Neural progenitor cell (in vitro differentiated cells): ENCODE measurements at regions not wholly inside any gene's neighbourhood (a gene's known extent, or its start where the extent isn't known, plus 50 kb on each side); places are given as distances from the start of the nearest gene placed in this dataset.

ENCODE experiments used
- CTCF ChIP-seq: fragments of 200-600 bp; sonication (generic); IDR thresholded peaks from 2 replicates; pipeline ENCODE4 v1.5.1; 2017; ENCODE audit warnings: antibody characterized with exemption, mild to moderate bottlenecking
- EZH2 ChIP-seq: fragments of 200-600 bp; sonication (generic); IDR thresholded peaks from 2 replicates; pipeline ENCODE4 v1.6.1; 2017; ENCODE audit warnings: antibody characterized with exemption, mild to moderate bottlenecking, moderate library complexity
- EZH2phosphoT487 ChIP-seq: fragments of 200-600 bp; sonication (generic); IDR thresholded peaks from 2 replicates; pipeline ENCODE4 v1.6.1; 2017; ENCODE audit warnings: antibody characterized with exemption

DNA sequence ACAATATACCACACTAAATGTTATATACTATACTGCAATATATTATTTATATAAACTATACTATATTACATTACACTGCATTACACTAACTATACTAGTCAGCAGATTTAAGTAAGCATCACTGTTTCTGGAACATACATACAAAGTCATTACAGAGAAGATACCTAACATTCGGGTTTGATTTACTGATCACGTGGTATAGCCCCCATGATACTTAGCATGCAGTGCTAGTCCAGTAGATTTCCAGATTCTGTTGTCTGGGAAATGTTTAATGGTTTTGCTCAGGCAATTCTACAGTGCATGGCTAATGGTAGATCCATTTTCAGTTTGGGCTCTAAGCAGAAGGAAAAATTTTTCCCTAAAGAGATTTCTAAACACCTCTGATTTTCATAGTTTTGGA lies 403.7 kb upstream of the TMTC1 start:
- TF ChIP-seq CTCF (no peak), EZH2phosphoT487 (no peak), EZH2 (no peak)
